ENCODE measurements at regions not wholly inside any gene's neighbourhood (a gene's known extent, or its start where the extent isn't known, plus 50 kb on each side); places are given as distances from the start of the nearest gene placed in this dataset.
"Not testable (repeated sequence)": the region's sequence is repeated elsewhere in the genome, so short reads cannot be mapped to it uniquely, and the experiment has no call there.

GRCh38 chr5:17114715-17115599, 102.5 kb upstream of the BASP1 start:
- no peak for TF ChIP-seq CTCF (IDR thresholded peaks at IDR 0.05; ENCODE audit: insufficient read depth, low read depth, low read length, missing control alignments)
- DNase-seq (ENCODE audit: low read depth), result no peak
- H3K4me3 ChIP-seq (ENCODE audit: low read length), result no peak overlapping the region

GRCh38 chr5:17115855-17116254, 101.6 kb upstream of the BASP1 start:
- TF ChIP-seq CTCF (IDR thresholded peaks at IDR 0.05; ENCODE audit: insufficient read depth, low read depth, low read length, missing control alignments), result no peak
- no peak overlapping the region for H3K4me3 ChIP-seq (ENCODE audit: low read length)
- DNase-seq (ENCODE audit: low read depth), result no peak

- no peak overlapping the region for H3K4me3 ChIP-seq (ENCODE audit: low read length)
- peak; percentile 95 for DNase-seq (ENCODE audit: low read depth)
- no peak for TF ChIP-seq CTCF (IDR thresholded peaks at IDR 0.05; ENCODE audit: insufficient read depth, low read depth, low read length, missing control alignments)
These were observed 98.8 kb upstream of the BASP1 start for GRCh38 chr5:17118631-17119030.

GRCh38 chr5:17120209-17120608, 97.2 kb upstream of the BASP1 start:
- H3K4me3 ChIP-seq (ENCODE audit: low read length), result no peak overlapping the region
- TF ChIP-seq CTCF (IDR thresholded peaks at IDR 0.05; ENCODE audit: insufficient read depth, low read depth, low read length, missing control alignments), result no peak
- no peak for DNase-seq (ENCODE audit: low read depth)

- no peak overlapping the region for H3K4me3 ChIP-seq (ENCODE audit: low read length)
- TF ChIP-seq CTCF (IDR thresholded peaks at IDR 0.05; ENCODE audit: insufficient read depth, low read depth, low read length, missing control alignments), result no peak
These were observed 95.7 kb upstream of the BASP1 start for GRCh38 chr5:17121776-17122175.

GRCh38 chr5:17123010-17123409, 94.4 kb upstream of the BASP1 start:
- H3K4me3 ChIP-seq (ENCODE audit: low read length), result no peak overlapping the region
- no peak for TF ChIP-seq CTCF (IDR thresholded peaks at IDR 0.05; ENCODE audit: insufficient read depth, low read depth, low read length, missing control alignments)
- no peak for DNase-seq (ENCODE audit: low read depth)

More at GRCh38 chr5:17121776-17122175, 95.7 kb upstream of the BASP1 start:
- no peak for DNase-seq (ENCODE audit: low read depth)

GRCh38 chr5:17123773-17124172, 93.7 kb upstream of the BASP1 start:
- DNase-seq (ENCODE audit: low read depth); H3K4me3 ChIP-seq (ENCODE audit: low read length): not testable (repeated sequence)

Measured in epithelial cell of esophagus (primary cell).